H1 (cell line): ENCODE measurements at regions not wholly inside any gene's neighbourhood (a gene's known extent, or its start where the extent isn't known, plus 50 kb on each side); places are given as distances from the start of the nearest gene placed in this dataset.

Source experiments
- CTCF ChIA-PET: fragments of 300-600 bp; sonication (Branson Sonifier 250); formaldehyde crosslinking; loops from one replicate; lab custom pipeline; 2021; ENCODE audit not compliant: partially characterized antibody; lab: Charles Lee
- POLR2A ChIA-PET: fragments of 300-600 bp; sonication (Branson Sonifier 250); formaldehyde crosslinking; loops from one replicate; lab custom pipeline; 2021; ENCODE audit warnings: inconsistent platforms; ENCODE audit not compliant: partially characterized antibody; lab: Charles Lee
- DNase-seq, 2 experiments: peaks; one replicate each; pipeline versions ENCODE4 v3.0.0 to v3.0.0-alpha.2; 2010 to 2022; ENCODE audit warnings: low spot score in 2 of 2, low read depth in 1 of 2, mixed read lengths in 1 of 2
- FAIRE-seq: peaks from 2 replicates; lab custom pipeline; 2011; peaks lifted over from hg19 to GRCh38; lab: Jason Lieb, UNC
- H2AFZ ChIP-seq: 2 replicates; pipeline ENCODE4 v1.8.1; 2012; ENCODE audit warnings: low read length, inconsistent platforms
- H2AK5ac ChIP-seq: 2 replicates; pipeline ENCODE4 v1.6.1; 2013; ENCODE audit warnings: low read depth, low read length
- H2BK120ac ChIP-seq: replicated peaks from 2 replicates; pipeline ENCODE3; 2013; ENCODE audit warnings: low read depth, low read length, inconsistent platforms
- H2BK12ac ChIP-seq: 2 replicates; pipeline ENCODE4 v1.6.1; 2013; ENCODE audit warnings: low read depth, low read length
- H2BK15ac ChIP-seq: 2 replicates; pipeline ENCODE4 v1.6.1; 2013; ENCODE audit warnings: low read length
- H2BK20ac ChIP-seq: 2 replicates; pipeline ENCODE4 v1.6.1; 2013; ENCODE audit warnings: low read length
- H2BK5ac ChIP-seq: 2 replicates; pipeline ENCODE4 v1.6.1; 2013; ENCODE audit warnings: low read depth, low read length
- H3K14ac ChIP-seq: 2 replicates; pipeline ENCODE4 v1.6.1; 2013; ENCODE audit warnings: inconsistent platforms; ENCODE audit not compliant: insufficient read length
- H3K18ac ChIP-seq: 2 replicates; pipeline ENCODE4 v1.6.1; 2013; ENCODE audit warnings: low read length; ENCODE audit errors: extremely low read depth
- H3K23ac ChIP-seq: 2 replicates; pipeline ENCODE4 v1.6.1; 2013; ENCODE audit warnings: inconsistent platforms; ENCODE audit not compliant: insufficient read length
- H3K23me2 ChIP-seq: 2 replicates; pipeline ENCODE4 v1.6.1; 2013; ENCODE audit warnings: low read depth, low read length
- H3K27ac ChIP-seq: 2 replicates; pipeline ENCODE4 v1.6.1; 2011; ENCODE audit warnings: low read depth, low read length, inconsistent platforms
- H3K27me3 ChIP-seq, 4 experiments: replicated peaks in 1 of 4; 1 replicate in 1 of 4; 2 replicates in 3 of 4; pipeline versions ENCODE4 v1.6.1 to v1.8.1; 2011 to 2013; ENCODE audit warnings: low read length in 3 of 4, mild to moderate bottlenecking in 3 of 4, inconsistent platforms in 2 of 4, mixed read lengths in 2 of 4, moderate library complexity in 1 of 4; ENCODE audit not compliant: control insufficient read depth in 3 of 4, insufficient read depth in 3 of 4; ENCODE audit errors: extremely low read depth in 1 of 4
- H3K36me3 ChIP-seq, 4 experiments: 2 replicates each; pipeline versions ENCODE4 v1.6.1 to v1.8.1; 2011 to 2013; ENCODE audit warnings: mild to moderate bottlenecking in 4 of 4, low read length in 3 of 4, moderate library complexity in 2 of 4, control low read depth in 1 of 4, inconsistent platforms in 1 of 4; ENCODE audit not compliant: insufficient read depth in 4 of 4, control insufficient read depth in 2 of 4
- H3K4ac ChIP-seq: replicated peaks from 2 replicates; pipeline ENCODE3; 2013; ENCODE audit warnings: low read length, low read depth, mixed read lengths, inconsistent platforms; ENCODE audit not compliant: insufficient read length
- H3K4me1 ChIP-seq, 4 experiments: replicated peaks in 1 of 4; 1 replicate in 1 of 4; 2 replicates in 3 of 4; pipeline versions ENCODE4 v1.6.1 to v1.8.1; 2011 to 2013; ENCODE audit warnings: low read length in 3 of 4, inconsistent platforms in 2 of 4, mixed read lengths in 1 of 4; ENCODE audit not compliant: insufficient read depth in 4 of 4, control insufficient read depth in 3 of 4
- H3K4me2 ChIP-seq, 2 experiments: 2 replicates each; pipeline versions ENCODE4 v1.6.1 to v1.8.1; 2011 to 2013; ENCODE audit warnings: low read depth in 2 of 2, low read length in 2 of 2, control low read depth in 1 of 2, inconsistent platforms in 1 of 2, mild to moderate bottlenecking in 1 of 2; ENCODE audit not compliant: insufficient read depth in 1 of 2
- H3K4me3 ChIP-seq, 4 experiments: fragments of 200-600, 300-600 bp in 1 of 4; sonication (generic), shearing (Covaris generic), sonication (Bioruptor Twin) in 1 of 4; 2 replicates each; pipeline versions ENCODE4 v1.5.1 to v1.8.1; 2011 to 2016; ENCODE audit warnings: low read length in 4 of 4, low read depth in 3 of 4, control low read depth in 2 of 4, inconsistent platforms in 2 of 4, mild to moderate bottlenecking in 2 of 4, mixed read lengths in 1 of 4, moderate library complexity in 1 of 4; ENCODE audit not compliant: insufficient read depth in 2 of 4; ENCODE audit errors: extremely low read depth in 1 of 4
- H3K56ac ChIP-seq: replicated peaks from 2 replicates; pipeline ENCODE3; 2013; ENCODE audit warnings: low read depth, mild to moderate bottlenecking, mixed read lengths, low read length, inconsistent platforms; ENCODE audit not compliant: insufficient read length
- H3K79me1 ChIP-seq: 2 replicates; pipeline ENCODE4 v1.6.1; 2013; ENCODE audit warnings: low read depth, low read length, control low read depth
- H3K79me2 ChIP-seq, 2 experiments: 2 replicates each; pipeline versions ENCODE4 v1.6.1 to v1.8.1; 2012 to 2013; ENCODE audit warnings: low read length in 2 of 2, mild to moderate bottlenecking in 2 of 2, inconsistent platforms in 1 of 2; ENCODE audit not compliant: insufficient read depth in 2 of 2, control insufficient read depth in 1 of 2
- H3K9ac ChIP-seq, 4 experiments: replicated peaks in 1 of 4; 1 replicate in 1 of 4; 2 replicates in 3 of 4; pipeline versions ENCODE4 v1.6.1 to v1.8.1; 2011 to 2013; ENCODE audit warnings: low read depth in 3 of 4, low read length in 3 of 4, control low read depth in 2 of 4, mild to moderate bottlenecking in 2 of 4, moderate library complexity in 2 of 4, inconsistent platforms in 1 of 4; ENCODE audit errors: extremely low read depth in 1 of 4
- H3K9me3 ChIP-seq, 2 experiments: 2 replicates each; pipeline versions ENCODE4 v1.6.1 to v1.8.1; 2012 to 2013; ENCODE audit warnings: mild to moderate bottlenecking in 2 of 2, moderate library complexity in 2 of 2, control low read depth in 1 of 2, inconsistent platforms in 1 of 2, low read depth in 1 of 2, low read length in 1 of 2, mixed read lengths in 1 of 2; ENCODE audit not compliant: insufficient read depth in 2 of 2
- H4K20me1 ChIP-seq, 2 experiments: replicated peaks in 1 of 2; 2 replicates each; pipeline versions ENCODE3 to v1.8.1; 2011 to 2013; ENCODE audit warnings: inconsistent platforms in 2 of 2, low read length in 2 of 2, mild to moderate bottlenecking in 1 of 2; ENCODE audit not compliant: insufficient read depth in 2 of 2, control insufficient read depth in 1 of 2
- H4K5ac ChIP-seq: 2 replicates; pipeline ENCODE4 v1.6.1; 2013; ENCODE audit warnings: low read length, low read depth, mixed read lengths, inconsistent platforms; ENCODE audit not compliant: insufficient read length
- H4K8ac ChIP-seq: 2 replicates; pipeline ENCODE4 v1.8.0; 2013; ENCODE audit warnings: mild to moderate bottlenecking, moderate library complexity, low read length, inconsistent platforms; ENCODE audit not compliant: insufficient read depth; ENCODE audit errors: extremely low read depth
- H4K91ac ChIP-seq: replicated peaks from 2 replicates; pipeline ENCODE3; 2013; ENCODE audit warnings: low read length, mixed read lengths, inconsistent platforms; ENCODE audit not compliant: insufficient read length
- CBX5 ChIP-seq: fragments of 300-800, 300-1000 bp; sonication (generic); IDR thresholded peaks from 2 replicates; pipeline ENCODE4 v1.7.1; 2016; ENCODE audit warnings: antibody characterized with exemption, low read length, low read depth
- CREB1 ChIP-seq: IDR thresholded peaks from 2 replicates; pipeline ENCODE4 v1.6.1; 2012; ENCODE audit warnings: inconsistent platforms
- EZH2 ChIP-seq: fragments of 200-600 bp; sonication (generic); IDR thresholded peaks from 2 replicates; pipeline ENCODE4 v1.7.1; 2012; ENCODE audit warnings: low read depth, mild to moderate bottlenecking, moderate library complexity, low read length, inconsistent platforms; ENCODE audit not compliant: severe bottlenecking
- MAFK ChIP-seq: IDR thresholded peaks from 2 replicates; pipeline ENCODE4 v1.6.1; 2012; ENCODE audit warnings: low read depth, mild to moderate bottlenecking, improper control_type of control experiment, low read length
- USF2 ChIP-seq: IDR thresholded peaks from 2 replicates; pipeline ENCODE4 v1.6.1; 2011; ENCODE audit warnings: low read length, improper control_type of control experiment

- POLR2A ChIA-PET: no interaction called here
- Histone ChIP-seq H2BK12ac (no peak overlapping the region), H3K4ac (no peak overlapping the region), H3K23ac (no peak overlapping the region), H3K79me1 (no peaks in the 10 kb centered on the region), H2AFZ (no peak overlapping the region), H4K20me1 (no peaks in the 10 kb centered on the region), H3K9me3 (peaks cover 0 to under 1% of the 10 kb centered on the region in 2 experiments; a peak in 1 of 4 replicates), H3K4me1 (no peaks in the 10 kb centered on the region), H2AK5ac (no peak overlapping the region), H2BK15ac (no peak overlapping the region), H2BK20ac (no peak overlapping the region), H3K56ac (no peak overlapping the region), H3K27ac (no peak overlapping the region), H3K14ac (no peak overlapping the region), H3K18ac (no peak overlapping the region), H3K9ac (no peak overlapping the region), H3K27me3 (no peaks in the 10 kb centered on the region), H3K4me2 (no peak overlapping the region), H3K23me2 (no peaks in the 10 kb centered on the region), H3K79me2 (no peaks in the 10 kb centered on the region), H4K8ac (no peak overlapping the region), H2BK5ac (no peak overlapping the region), H2BK120ac (no peak overlapping the region), H4K91ac (no peak overlapping the region), H4K5ac (no peak overlapping the region), H3K36me3 (no peaks in the 10 kb centered on the region), H3K4me3 (no peak overlapping the region)
- DNase-seq (no peak), FAIRE-seq (no peak)
- CTCF ChIA-PET: no interaction called here
- TF ChIP-seq USF2 (no peak), EZH2 (no peak), CREB1 (no peak), MAFK (no peak), CBX5 (no peak)
These were observed 441.4 kb downstream of the KDM5D start for GRCh38 chrY:19303136-19303535.
